ENCODE measurements at regions not wholly inside any gene's neighbourhood (a gene's known extent, or its start where the extent isn't known, plus 50 kb on each side); places are given as distances from the start of the nearest gene placed in this dataset.

DNA sequence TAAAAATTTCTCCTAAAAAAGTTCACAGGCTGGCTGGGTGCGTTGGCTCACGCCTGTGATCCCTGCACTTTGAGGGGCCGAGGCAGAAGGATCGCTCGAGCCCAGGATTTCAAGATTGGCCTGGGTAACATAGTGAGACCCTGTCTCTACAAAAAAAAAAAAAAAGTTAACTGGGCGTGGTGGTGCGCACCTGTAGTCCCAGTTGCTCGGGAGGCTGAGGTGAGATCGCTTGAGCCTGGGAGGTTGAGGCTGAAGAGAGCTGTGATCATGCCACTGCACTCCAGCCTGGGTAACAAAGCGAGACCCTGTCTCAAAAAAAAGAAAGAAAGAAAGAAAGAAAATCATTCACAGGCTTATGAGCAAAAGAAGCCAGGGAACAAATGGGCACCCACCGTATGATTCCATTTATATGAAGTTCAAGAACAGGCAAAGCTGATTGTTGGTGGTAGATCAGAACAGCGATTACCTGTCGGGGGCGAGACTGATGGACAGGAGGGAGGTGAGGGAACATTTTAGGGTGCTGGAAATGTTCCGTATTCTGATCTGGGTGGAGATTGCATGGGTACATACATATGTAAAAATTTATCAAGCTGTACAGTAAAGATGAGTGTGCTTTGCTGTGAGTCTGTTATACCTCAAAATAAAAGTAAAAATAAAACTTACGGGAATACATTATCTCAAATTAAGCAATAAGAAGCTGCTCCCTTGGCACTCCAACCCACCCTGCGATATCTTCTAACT, 77.1 kb downstream of the FGD2 start:
- TF ChIP-seq EZH2 (IDR thresholded peaks at IDR 0.05; ENCODE audit: borderline replicate concordance, low read length), result no peak
- TF ChIP-seq, protein P1, sequence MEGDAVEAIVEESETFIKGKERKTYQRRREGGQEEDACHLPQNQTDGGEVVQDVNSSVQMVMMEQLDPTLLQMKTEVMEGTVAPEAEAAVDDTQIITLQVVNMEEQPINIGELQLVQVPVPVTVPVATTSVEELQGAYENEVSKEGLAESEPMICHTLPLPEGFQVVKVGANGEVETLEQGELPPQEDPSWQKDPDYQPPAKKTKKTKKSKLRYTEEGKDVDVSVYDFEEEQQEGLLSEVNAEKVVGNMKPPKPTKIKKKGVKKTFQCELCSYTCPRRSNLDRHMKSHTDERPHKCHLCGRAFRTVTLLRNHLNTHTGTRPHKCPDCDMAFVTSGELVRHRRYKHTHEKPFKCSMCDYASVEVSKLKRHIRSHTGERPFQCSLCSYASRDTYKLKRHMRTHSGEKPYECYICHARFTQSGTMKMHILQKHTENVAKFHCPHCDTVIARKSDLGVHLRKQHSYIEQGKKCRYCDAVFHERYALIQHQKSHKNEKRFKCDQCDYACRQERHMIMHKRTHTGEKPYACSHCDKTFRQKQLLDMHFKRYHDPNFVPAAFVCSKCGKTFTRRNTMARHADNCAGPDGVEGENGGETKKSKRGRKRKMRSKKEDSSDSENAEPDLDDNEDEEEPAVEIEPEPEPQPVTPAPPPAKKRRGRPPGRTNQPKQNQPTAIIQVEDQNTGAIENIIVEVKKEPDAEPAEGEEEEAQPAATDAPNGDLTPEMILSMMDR (IDR thresholded peaks at IDR 0.05; ENCODE audit: low read length), result no peak
